NCI-H524 (cell line): ENCODE measurements at regions not wholly inside any gene's neighbourhood (a gene's known extent, or its start where the extent isn't known, plus 50 kb on each side); places are given as distances from the start of the nearest gene placed in this dataset.

Source experiments
- DNase-seq, 2 experiments: peaks; one replicate each; lab custom pipeline; 2025; lab: John Stamatoyannopoulos, UW

DNA sequence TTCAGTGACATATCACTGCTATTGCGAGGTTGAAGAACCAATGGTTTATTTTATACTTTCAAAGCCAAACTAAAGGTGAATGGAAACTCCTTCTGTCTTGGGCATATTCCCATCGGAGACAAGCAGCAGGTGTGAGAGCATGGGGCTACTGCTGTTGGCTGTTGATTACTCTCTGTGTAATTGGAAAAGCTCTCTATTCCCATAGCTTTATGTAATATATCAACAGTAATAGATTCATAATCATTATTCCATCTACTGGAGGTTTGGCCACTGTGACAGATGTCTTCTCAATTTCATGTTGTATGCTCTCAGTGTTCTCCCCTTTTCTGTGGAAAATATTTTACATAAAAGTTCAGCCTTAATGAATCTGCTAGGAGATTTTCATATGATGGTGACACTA lies 352.0 kb downstream of the BTG1 start:
- DNase-seq, result no peak

GRCh38 chr12:91792597-91792996 lies 353.0 kb downstream of the BTG1 start:
- no peak for DNase-seq

GRCh38 chr12:91786499-91787272 lies 359.0 kb downstream of the BTG1 start:
- no peak for DNase-seq

DNA sequence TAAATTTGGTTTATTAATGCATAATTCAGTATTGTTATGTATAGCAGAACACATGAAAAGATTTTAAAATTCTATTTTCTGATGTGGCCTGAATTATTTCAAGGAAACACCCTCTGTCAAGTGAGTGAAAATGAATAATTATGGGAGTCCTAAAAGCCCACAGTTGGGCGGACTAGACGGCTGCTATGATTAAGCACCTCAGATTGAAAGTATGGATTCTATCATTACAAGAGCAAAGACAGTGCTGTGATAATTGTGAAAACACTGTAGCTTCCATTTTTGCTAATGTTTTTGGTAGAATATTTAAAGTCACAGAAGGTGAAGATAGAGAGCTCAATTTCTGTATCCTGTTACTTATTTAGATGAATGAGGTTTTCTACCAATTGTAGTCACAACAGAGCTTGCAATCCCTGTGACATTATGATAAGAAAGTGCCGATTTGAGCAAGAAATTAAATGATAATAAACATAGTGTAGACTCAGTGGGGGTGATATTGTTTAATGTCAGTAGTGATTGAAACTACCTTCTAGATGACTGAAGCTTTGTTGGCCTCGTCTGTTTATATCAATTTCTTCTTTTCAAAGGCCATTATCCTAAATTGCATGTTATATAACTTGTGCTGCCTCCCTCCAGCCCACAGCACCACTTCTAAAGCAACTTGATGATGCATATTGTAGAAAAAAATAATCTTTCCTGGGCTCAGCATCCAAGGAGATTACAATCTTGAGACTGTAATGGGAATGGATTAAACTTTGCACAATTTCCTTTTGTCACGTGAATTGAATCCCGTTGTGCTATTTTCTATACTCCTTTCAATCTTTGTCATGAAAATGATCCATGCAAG lies 359.8 kb downstream of the BTG1 start:
- DNase-seq, result no peak

- no peak for DNase-seq
These were observed 364.5 kb downstream of the BTG1 start for GRCh38 chr12:91781114-91781513.

DNA sequence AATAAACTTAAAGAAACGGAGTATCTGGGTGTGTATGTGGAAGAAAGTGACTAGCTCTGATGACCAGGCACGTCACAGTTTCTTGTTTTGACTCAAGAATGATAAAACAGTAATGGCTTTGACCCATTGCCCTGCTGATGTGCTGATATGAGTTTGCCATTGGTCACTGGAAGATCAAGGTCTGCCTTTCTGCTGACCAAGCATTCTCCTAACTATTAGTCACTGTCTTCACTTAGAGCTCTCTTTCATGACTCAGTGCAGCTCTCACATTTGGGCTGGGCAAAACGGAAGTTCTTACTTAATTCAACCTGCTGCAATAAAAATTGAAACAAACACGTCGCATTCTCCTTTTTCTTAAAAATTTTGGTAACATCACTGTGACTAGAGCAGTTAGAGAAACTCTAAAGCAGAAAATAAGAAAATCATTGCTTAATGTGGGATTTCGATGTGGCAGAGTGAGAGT lies 366.7 kb downstream of the BTG1 start:
- DNase-seq, result no peak

GRCh38 chr12:91778091-91778832 lies 367.4 kb downstream of the BTG1 start:
- no peak for DNase-seq

DNA sequence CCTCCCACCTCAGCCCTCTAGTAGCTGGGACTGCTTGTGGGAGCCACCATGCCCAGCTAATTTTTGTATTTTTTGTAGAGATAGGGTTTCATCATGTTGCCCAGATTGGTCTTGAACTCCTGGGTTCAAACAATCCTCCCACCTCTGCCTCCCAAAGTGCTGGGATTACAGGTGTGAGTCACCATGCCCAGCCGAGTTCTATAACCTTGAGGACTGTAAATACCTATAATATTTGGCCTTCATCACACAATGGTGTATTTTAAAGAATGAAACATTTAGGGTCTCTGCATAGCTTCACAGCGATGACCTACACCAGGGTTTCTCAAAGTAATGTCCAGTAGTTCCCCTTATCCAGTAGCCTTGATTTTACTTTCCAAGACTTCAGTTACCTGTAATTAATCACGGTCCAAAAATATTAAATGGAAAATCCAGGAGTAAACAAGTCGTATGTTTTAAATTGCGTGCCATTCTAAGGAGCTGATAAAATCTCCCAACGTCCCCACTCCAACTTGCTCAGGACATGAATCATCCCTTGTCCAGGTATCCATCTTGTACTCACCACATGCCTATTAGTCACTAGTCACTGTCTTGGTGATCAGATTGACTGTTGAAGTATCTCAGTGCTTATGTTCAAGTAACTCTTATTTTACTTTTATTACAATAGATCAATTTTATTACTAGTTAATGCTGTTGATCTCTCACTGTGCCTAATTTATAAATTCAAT lies 368.2 kb downstream of the BTG1 start:
- no peak for DNase-seq

DNA sequence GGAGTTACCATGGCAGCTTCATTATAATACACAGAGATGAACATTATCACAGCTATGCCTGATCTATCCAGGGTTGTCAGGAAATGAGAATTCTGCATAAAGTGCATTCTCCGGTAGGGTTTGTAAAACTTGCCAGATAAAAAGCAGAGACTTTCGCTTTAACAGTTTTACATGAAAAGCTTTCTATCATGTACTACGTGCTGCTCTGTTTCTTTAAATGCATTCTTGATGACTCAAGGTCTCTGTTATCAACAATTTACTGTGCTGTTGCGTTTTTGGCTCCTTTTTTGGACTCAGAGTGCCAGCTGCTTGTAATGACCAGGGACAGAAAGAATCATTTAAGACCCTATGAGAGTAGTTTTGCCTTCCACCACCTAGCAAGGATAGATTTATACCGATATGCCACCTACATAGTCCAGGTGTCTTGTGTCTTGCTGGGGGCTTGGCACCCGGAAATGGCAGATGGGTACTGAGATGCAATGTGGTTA lies 371.2 kb downstream of the BTG1 start:
- DNase-seq, result no peak

- no peak for DNase-seq
These were observed 371.8 kb downstream of the BTG1 start for GRCh38 chr12:91773749-91774429.

- no peak for DNase-seq
These were observed 373.2 kb downstream of the BTG1 start for GRCh38 chr12:91772411-91772810.

DNA sequence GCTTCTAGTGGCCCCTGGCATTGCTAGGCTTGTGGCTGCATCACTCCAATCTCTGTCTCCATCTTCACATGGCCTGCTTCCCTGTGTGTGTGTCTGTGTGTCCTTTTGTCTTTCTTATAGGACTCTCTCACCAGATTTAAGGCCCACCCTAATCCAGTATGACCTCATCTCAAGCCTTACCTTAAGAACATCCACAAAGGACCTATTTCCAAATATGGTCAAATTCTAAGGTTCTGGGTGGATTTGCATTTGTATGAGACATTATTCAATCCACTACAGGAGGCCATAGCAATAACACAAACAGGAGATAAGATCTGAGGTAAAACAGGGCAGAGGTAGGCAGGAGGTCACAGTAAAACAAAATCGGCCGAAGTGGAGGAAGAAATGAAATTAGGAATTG lies 375.9 kb downstream of the BTG1 start:
- DNase-seq, result no peak

DNA sequence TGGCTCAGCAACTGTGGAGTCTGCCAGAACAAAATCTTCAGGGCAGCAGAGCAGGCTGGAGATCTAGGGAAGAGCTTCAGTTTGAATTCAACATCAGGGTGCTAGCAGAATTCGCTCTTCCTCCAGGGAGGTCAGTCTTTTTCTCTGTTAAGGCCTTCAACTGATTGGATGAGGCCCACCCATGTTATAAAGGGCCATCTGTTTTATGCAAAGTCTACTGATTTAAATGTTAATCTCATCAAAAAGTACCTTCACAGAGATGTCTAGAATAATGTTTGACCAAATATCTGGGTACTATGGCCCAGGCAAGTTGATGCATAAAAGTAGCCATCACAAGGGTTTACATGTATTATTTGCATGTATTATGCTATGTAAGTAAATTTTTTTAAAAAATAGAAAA lies 378.4 kb downstream of the BTG1 start:
- no peak for DNase-seq

- DNase-seq, result no peak
These were observed 379.2 kb downstream of the BTG1 start for GRCh38 chr12:91766454-91766853.

- DNase-seq, result peak; percentile 83 to 87
These were observed 381.8 kb downstream of the BTG1 start for GRCh38 chr12:91763654-91764370.

GRCh38 chr12:91753649-91754048 lies 392.0 kb downstream of the BTG1 start:
- no peak for DNase-seq

DNA sequence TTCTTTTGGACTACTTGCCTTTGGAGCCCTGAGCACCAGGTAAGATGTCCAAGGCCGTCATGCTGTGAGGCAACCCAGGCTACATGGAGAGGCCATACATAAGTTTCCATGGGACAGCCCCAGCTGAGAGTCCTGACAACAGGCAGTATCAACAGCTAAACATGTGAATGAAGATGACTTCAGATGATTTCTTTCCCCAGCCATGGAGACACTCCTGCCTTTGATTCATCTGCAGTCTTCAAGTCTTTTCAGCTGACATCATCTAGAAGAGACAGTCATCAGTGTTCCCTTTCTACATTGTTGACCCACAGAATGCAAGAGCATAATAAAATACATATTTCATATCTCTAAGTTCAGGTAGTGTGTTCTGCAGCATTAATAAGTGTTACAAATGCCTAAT lies 398.7 kb downstream of the BTG1 start:
- DNase-seq, result no peak

DNA sequence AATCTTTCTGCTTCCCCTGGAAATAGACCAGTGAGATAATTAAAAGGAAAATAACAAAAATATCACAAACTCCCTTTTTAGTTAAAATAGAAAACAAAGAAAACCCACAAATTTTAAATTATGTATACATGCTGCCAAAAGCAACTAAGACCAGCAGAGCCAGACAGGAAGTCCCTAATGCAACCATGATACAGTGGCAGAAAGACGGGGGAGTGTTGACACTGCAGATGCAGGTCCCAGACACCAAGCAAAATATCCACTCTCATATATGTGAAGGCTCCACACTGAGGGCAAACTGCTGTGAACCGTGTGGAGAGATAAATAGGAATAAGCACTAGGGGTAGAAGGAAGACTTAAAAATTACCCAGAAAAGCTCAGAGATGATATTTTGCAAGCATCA lies 401.0 kb downstream of the BTG1 start:
- no peak for DNase-seq

DNA sequence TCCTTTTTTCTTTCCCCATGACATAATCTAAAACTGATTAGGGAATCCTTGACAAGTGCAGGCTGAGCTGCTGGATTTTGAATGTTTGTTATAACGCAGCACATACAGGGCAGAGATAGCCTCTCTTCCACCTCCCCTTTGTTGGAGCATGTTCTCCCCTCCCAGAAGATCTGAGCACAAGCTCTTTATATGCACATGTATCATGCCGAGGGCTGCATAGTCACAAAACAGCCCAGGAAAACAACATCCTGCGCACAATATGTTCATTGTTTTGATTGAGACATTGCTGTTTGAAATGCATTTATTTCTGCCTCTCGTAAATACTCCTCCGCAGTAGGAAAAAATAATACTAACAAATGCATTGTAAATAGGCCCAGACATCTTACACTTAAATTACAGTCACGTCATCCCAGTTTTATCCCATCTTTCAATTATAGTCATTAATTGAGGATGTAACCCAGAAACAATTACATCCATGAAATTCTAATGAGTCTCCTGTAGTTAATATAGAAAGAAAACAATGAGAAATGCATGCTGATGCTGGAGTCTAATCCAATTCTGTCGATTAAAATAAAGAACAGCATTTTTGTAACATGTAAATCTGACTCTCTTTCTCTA lies 401.8 kb downstream of the BTG1 start:
- DNase-seq, result no peak

- DNase-seq, result no peak
These were observed 402.4 kb downstream of the BTG1 start for GRCh38 chr12:91743280-91743679.
